Tibial nerve (tissue), 4 donors: ENCODE measurements at regions not wholly inside any gene's neighbourhood (a gene's known extent, or its start where the extent isn't known, plus 50 kb on each side); places are given as distances from the start of the nearest gene placed in this dataset.

Experiments used
- DNase-seq, 2 donors: peaks; one replicate each; pipeline ENCODE4 v3.0.0-alpha.2; 2019; ENCODE audit warnings: low spot score in 2 of 2
- H3K27ac ChIP-seq, 4 donors: fragments of 200-600 bp; sonication (generic) in 3 of 4; one replicate each; pipeline ENCODE4 v1.5.1; 2017 to 2019; ENCODE audit warnings: mild to moderate bottlenecking in 1 of 4
- H3K27me3 ChIP-seq, 2 donors: fragments of 200-600 bp; sonication (generic) in 1 of 2; one replicate each; pipeline versions ENCODE4 v1.5.1 to v1.6.0; 2017 to 2019
- H3K36me3 ChIP-seq, 3 donors: fragments of 200-600 bp; sonication (generic); one replicate each; pipeline ENCODE4 v1.5.1; 2018 to 2019
- H3K4me1 ChIP-seq, 4 donors: fragments of 200-600 bp; sonication (generic) in 3 of 4; one replicate each; pipeline ENCODE4 v1.5.1; 2017 to 2019
- H3K4me3 ChIP-seq, 4 donors: fragments of 200-600 bp; sonication (generic) in 3 of 4; one replicate each; pipeline ENCODE4 v1.5.1; 2017 to 2019; ENCODE audit warnings: mild to moderate bottlenecking in 1 of 4, moderate library complexity in 1 of 4
- H3K9me3 ChIP-seq, 4 donors: fragments of 200-600 bp; sonication (generic) in 3 of 4; one replicate each; pipeline ENCODE4 v1.5.1; 2017 to 2019
- EP300 ChIP-seq, 2 donors: sonication (generic); formaldehyde crosslinking; IDR thresholded peaks; one replicate each; pipeline ENCODE4 v1.6.1; 2017; ENCODE audit warnings: antibody characterized with exemption in 2 of 2, mild to moderate bottlenecking in 1 of 2
- POLR2A ChIP-seq, 2 donors: fragments of 450-650 bp; IDR thresholded peaks; one replicate each; pipeline ENCODE4 v1.6.1; 2017; ENCODE audit warnings: antibody characterized with exemption in 2 of 2, mild to moderate bottlenecking in 2 of 2, moderate library complexity in 2 of 2
- WGBS, 2 donors: methylation state at CpG; one replicate each; pipeline ENCODE4 v1.1.5; 2018; 5-methylcytosine and 5-hydroxymethylcytosine counted together
- TF ChIP-seq, protein P1 (sequence below), 5 experiments: fragments of 200-600 bp in 3 of 5; fragments of 450-650 bp in 2 of 5; sonication (generic) in 3 of 5; IDR thresholded peaks; one replicate each; pipeline ENCODE4 v1.5.1; 2016 to 2019; ENCODE audit warnings: antibody characterized with exemption in 5 of 5, mild to moderate bottlenecking in 3 of 5, moderate library complexity in 2 of 5

DNA sequence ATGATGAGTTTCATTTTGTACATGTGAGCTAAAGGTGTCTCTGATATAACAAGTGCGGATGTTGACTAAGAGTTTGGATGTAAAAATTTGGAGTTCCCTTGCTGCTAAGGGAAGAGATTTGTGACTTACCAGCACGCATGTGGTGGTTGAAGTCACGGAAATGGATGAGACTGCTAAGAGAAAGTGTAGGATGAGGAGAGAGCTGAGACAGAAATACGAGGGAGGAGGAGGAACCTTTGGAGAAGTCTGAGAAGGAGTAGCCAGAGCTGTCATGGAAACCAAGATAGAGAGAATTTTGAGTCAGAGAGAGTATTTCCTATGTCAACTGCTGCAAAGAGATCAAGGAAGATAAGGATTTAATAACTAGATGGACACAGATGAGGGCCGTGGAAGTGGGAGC is 106.5 kb upstream of the COL24A1 start:
- no peaks in the 10 kb centered on the region for H3K36me3 ChIP-seq
- no peaks in the 10 kb centered on the region for H3K27me3 ChIP-seq
- H3K4me1 ChIP-seq, result no peaks in the 10 kb centered on the region
- no peak overlapping the region for H3K27ac ChIP-seq
- 84 to 89% methylated on average over 5 of the region's 5 CpGs for WGBS, 2 donors
- H3K9me3 ChIP-seq, result no peaks in the 10 kb centered on the region
- TF ChIP-seq POLR2A (IDR thresholded peaks at IDR 0.05), result no peak
- TF ChIP-seq EP300 (IDR thresholded peaks at IDR 0.05), result no peak
- TF ChIP-seq, protein P1, sequence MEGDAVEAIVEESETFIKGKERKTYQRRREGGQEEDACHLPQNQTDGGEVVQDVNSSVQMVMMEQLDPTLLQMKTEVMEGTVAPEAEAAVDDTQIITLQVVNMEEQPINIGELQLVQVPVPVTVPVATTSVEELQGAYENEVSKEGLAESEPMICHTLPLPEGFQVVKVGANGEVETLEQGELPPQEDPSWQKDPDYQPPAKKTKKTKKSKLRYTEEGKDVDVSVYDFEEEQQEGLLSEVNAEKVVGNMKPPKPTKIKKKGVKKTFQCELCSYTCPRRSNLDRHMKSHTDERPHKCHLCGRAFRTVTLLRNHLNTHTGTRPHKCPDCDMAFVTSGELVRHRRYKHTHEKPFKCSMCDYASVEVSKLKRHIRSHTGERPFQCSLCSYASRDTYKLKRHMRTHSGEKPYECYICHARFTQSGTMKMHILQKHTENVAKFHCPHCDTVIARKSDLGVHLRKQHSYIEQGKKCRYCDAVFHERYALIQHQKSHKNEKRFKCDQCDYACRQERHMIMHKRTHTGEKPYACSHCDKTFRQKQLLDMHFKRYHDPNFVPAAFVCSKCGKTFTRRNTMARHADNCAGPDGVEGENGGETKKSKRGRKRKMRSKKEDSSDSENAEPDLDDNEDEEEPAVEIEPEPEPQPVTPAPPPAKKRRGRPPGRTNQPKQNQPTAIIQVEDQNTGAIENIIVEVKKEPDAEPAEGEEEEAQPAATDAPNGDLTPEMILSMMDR (IDR thresholded peaks at IDR 0.05), result no peak
- no peak for DNase-seq
- no peak overlapping the region for H3K4me3 ChIP-seq

DNA sequence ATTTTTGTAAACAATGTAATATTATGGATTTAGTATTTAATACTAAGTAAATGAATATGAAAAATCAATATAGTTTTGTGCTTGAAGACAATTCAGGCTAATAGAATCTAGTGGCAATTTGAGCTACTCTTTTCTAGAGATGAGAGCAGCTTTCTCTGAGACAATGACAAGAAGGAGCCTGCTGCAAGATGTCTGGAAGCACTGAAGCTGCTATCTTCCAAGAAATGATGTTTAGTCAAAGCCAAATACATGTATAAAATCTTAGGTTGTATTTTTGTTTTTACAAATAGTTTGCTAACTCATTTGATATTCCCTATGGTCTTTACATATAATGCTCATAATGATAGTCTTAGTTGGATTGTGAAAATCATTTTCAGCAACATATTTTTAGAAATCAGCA is 103.9 kb upstream of the COL24A1 start:
- Histone ChIP-seq H3K4me1 (no peaks in the 10 kb centered on the region), H3K36me3 (no peaks in the 10 kb centered on the region), H3K27ac (no peak overlapping the region), H3K9me3 (no peaks in the 10 kb centered on the region), H3K27me3 (no peaks in the 10 kb centered on the region), H3K4me3 (no peak overlapping the region)
- DNase-seq, result no peak
- TF ChIP-seq EP300 (IDR thresholded peaks at IDR 0.05) (no peak), POLR2A (IDR thresholded peaks at IDR 0.05) (no peak)
- TF ChIP-seq, protein P1 (IDR thresholded peaks at IDR 0.05), result no peak

DNA sequence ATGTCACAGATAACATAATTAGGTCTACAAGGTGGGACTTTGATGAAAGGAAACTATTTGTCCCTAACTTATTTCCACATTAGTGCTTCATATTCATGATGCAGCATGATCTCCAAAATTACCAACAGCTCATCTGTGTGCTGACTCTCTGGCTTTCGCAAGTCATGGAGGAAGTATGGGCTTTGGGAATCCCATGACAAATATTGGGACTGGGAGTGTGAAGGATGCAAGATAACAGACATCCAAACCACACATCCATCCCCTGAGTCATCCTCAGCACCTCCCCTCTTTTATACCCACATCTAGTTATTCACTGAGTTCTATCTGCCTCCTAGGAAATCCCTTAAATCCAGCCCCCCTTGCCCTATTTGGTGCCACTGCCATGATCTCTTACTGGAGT is 102.8 kb upstream of the COL24A1 start:
- Histone ChIP-seq H3K4me1 (no peaks in the 10 kb centered on the region), H3K9me3 (no peaks in the 10 kb centered on the region), H3K27me3 (no peaks in the 10 kb centered on the region), H3K4me3 (no peak overlapping the region), H3K36me3 (no peaks in the 10 kb centered on the region), H3K27ac (no peak overlapping the region)
- no peak for DNase-seq
- TF ChIP-seq, protein P1 (IDR thresholded peaks at IDR 0.05), result no peak
- TF ChIP-seq EP300 (IDR thresholded peaks at IDR 0.05) (no peak), POLR2A (IDR thresholded peaks at IDR 0.05) (no peak)
- WGBS, 2 donors, result 92 to 94% methylated on average over 1 of the region's 1 CpG

DNA sequence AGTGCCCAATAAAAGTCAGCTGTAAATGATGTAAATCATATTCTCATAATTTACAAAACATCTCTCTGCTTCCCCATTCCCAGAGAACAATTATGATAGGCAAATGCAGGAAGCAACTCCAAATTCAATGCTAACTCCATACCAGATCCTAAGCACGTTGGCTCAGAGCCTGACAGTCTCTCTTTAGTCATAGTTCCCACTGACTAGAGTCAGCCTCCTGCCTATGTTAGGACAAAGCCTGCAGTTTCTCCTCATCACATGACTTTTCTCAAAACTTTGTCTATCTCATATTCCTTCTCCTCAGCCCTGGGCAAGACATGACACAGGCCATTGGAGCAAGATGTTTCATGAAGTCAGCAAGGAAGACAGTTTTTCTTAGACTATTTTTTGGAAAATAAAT is 101.5 kb upstream of the COL24A1 start:
- Histone ChIP-seq H3K4me3 (no peak overlapping the region), H3K4me1 (no peaks in the 10 kb centered on the region), H3K36me3 (no peaks in the 10 kb centered on the region), H3K27me3 (no peaks in the 10 kb centered on the region), H3K9me3 (no peaks in the 10 kb centered on the region), H3K27ac (no peak overlapping the region)
- WGBS, 2 donors, result 26 to 38% methylated on average over 1 of the region's 1 CpG
- DNase-seq, result no peak
- TF ChIP-seq, protein P1 (IDR thresholded peaks at IDR 0.05), result no peak
- TF ChIP-seq EP300 (IDR thresholded peaks at IDR 0.05), result no peak
- no peak for TF ChIP-seq POLR2A (IDR thresholded peaks at IDR 0.05)

DNA sequence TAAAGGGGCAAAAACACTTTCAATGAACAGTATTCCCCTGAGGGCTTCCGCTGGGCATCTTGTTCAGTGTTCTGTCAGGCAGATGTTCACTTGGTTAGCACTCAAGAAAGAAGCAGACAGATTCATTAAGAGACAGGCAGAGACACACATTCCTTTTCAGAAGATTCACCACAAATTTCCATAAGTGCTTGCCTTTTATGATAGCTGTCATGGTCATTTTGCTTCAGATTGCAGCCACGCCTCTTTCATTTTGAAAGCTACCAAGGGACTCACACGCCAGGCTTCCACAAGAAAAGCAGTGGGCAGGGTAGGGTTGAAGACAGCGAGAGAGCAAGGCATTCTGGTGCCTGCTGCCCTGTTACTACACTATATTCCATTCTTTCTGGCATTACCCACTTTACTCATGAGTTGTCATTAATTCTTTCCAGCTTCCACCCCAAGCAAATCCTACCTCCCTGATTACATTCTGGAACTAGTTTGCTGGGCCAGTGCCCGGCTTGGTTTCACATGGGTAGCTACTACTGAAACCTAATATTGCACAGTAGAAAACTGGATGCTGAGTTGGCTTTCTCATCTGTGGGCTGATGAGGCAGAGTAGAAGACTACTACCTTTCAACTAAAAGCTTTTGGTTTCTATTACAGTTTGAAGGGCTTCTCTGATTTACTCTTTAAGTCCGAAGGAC is 91.2 kb upstream of the COL24A1 start:
- Histone ChIP-seq H3K27me3 (no peaks in the 10 kb centered on the region), H3K4me1 (no peaks in the 10 kb centered on the region), H3K9me3 (no peaks in the 10 kb centered on the region), H3K27ac (no peak overlapping the region), H3K36me3 (no peaks in the 10 kb centered on the region), H3K4me3 (no peak overlapping the region)
- TF ChIP-seq EP300 (IDR thresholded peaks at IDR 0.05) (no peak), POLR2A (IDR thresholded peaks at IDR 0.05) (no peak)
- TF ChIP-seq, protein P1 (IDR thresholded peaks at IDR 0.05), result no peak
- DNase-seq, result no peak
- 78 to 83% methylated on average over 6 of the region's 6 CpGs for WGBS, 2 donors
